Adrenal gland (tissue), 5 donors: ENCODE measurements at regions not wholly inside any gene's neighbourhood (a gene's known extent, or its start where the extent isn't known, plus 50 kb on each side); places are given as distances from the start of the nearest gene placed in this dataset.

ENCODE experiments used
- CTCF ChIP-seq, 6 experiments: fragments of 450-650 bp in 4 of 6; fragments of 200-600 bp in 2 of 6; sonication (generic) in 1 of 6; IDR thresholded peaks; 1 replicate in 5 of 6; 2 replicates in 1 of 6; pipeline versions ENCODE4 v1.5.1 to v1.8.0; 2016 to 2021; ENCODE audit warnings: antibody characterized with exemption in 6 of 6, mild to moderate bottlenecking in 2 of 6, moderate library complexity in 1 of 6
- POLR2A ChIP-seq, 2 donors: fragments of 450-650 bp; IDR thresholded peaks; one replicate each; pipeline ENCODE4 v1.6.1; 2017; ENCODE audit warnings: antibody characterized with exemption in 2 of 2, mild to moderate bottlenecking in 2 of 2, moderate library complexity in 1 of 2
- donor health status: DM: no; HTN: no; CAD: no.

GRCh38 chr2:14717131-14717530 is 84.6 kb downstream of the LRATD1 start:
- TF ChIP-seq POLR2A (IDR thresholded peaks at IDR 0.05): no peak
- TF ChIP-seq CTCF (IDR thresholded peaks at IDR 0.05): no peak
